GM23248 (cell line): ENCODE measurements at regions not wholly inside any gene's neighbourhood (a gene's known extent, or its start where the extent isn't known, plus 50 kb on each side); places are given as distances from the start of the nearest gene placed in this dataset.

Experiments
- EZH2 ChIP-seq: fragments of 200-600 bp; sonication (generic); IDR thresholded peaks from 2 replicates; pipeline ENCODE4 v1.6.1; 2018; ENCODE audit warnings: antibody characterized with exemption, mild to moderate bottlenecking; ENCODE audit not compliant: insufficient read depth, poor library complexity, severe bottlenecking
- EZH2phosphoT487 ChIP-seq: fragments of 200-600 bp; sonication (generic); IDR thresholded peaks from 2 replicates; pipeline ENCODE4 v1.6.1; 2018; ENCODE audit warnings: antibody characterized with exemption, moderate library complexity, mild to moderate bottlenecking, low read depth; ENCODE audit not compliant: insufficient read depth

GRCh38 chr4:3343358-3343757 is 50.5 kb downstream of the RGS12 start:
- no peak for TF ChIP-seq EZH2phosphoT487
- no peak for TF ChIP-seq EZH2
